ENCODE measurements at regions not wholly inside any gene's neighbourhood (a gene's known extent, or its start where the extent isn't known, plus 50 kb on each side); places are given as distances from the start of the nearest gene placed in this dataset.

DNA sequence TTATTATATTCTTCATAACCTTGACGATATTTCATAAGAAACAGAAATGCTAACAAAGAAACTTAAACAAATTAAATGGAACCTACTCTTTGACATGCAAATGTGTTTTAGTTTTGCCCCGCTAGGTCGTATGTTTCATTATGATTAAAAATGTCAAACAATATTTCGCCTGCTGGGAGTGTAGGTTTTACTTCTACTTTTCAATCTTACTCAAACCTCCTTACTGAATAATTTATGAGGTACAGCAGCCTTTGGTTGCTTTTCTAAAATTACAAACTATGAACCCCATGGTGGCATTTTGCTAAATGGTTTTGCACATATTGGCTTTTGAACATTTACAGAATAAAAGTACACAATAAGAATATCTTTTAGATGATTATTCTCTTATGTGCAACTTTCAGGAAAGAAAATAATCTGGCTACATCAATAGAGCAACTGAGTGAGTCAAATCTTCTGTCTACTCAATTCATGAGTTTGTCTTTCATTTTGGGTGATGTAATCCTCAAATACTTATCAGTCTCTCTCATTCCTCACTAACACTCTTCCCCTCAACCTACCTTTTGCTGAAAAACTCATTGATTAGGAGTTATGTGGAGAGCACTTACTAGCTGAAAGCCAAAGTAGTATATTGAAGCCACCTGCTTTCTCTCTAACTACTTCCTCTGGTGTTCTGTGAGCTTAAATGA is 1226.4 kb downstream of the XPNPEP1 start:
- TF ChIP-seq, protein P1, sequence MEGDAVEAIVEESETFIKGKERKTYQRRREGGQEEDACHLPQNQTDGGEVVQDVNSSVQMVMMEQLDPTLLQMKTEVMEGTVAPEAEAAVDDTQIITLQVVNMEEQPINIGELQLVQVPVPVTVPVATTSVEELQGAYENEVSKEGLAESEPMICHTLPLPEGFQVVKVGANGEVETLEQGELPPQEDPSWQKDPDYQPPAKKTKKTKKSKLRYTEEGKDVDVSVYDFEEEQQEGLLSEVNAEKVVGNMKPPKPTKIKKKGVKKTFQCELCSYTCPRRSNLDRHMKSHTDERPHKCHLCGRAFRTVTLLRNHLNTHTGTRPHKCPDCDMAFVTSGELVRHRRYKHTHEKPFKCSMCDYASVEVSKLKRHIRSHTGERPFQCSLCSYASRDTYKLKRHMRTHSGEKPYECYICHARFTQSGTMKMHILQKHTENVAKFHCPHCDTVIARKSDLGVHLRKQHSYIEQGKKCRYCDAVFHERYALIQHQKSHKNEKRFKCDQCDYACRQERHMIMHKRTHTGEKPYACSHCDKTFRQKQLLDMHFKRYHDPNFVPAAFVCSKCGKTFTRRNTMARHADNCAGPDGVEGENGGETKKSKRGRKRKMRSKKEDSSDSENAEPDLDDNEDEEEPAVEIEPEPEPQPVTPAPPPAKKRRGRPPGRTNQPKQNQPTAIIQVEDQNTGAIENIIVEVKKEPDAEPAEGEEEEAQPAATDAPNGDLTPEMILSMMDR (IDR thresholded peaks at IDR 0.05; ENCODE audit: insufficient read depth, low read length, poor library complexity, severe bottlenecking) = no peak
- DNase-seq (ENCODE audit: low read depth) = no peak
- Histone ChIP-seq H3K4me3 (ENCODE audit: low read depth, low read length) (no peak overlapping the region), H3K36me3 (ENCODE audit: control insufficient read depth, insufficient read depth, low read length) (no peaks in the 10 kb centered on the region), H3K27me3 (ENCODE audit: control insufficient read depth, insufficient read depth, low read length) (no peaks in the 10 kb centered on the region)

DNA sequence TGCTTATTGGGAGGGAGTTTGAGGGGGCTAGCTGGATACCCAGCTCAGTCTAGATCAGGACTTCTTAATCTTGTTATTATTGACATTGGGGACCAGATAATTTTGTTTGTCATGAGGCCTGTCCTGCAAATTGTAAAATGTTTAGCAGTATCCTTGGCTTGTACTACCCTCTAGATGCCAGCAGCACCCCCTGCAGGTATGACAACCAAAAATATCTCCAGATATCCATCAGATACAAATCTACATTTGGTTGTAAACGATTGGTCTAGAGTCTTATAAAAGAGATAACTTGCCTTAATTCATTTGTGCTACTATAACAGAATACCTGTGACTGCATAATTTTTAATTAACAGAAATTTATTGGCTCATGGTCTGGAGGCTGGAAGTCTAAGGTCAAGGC is 1232.2 kb downstream of the XPNPEP1 start:
- no peak overlapping the region for H3K4me3 ChIP-seq (ENCODE audit: low read depth, low read length)
- no peaks in the 10 kb centered on the region for H3K27me3 ChIP-seq (ENCODE audit: control insufficient read depth, insufficient read depth, low read length)
- H3K36me3 ChIP-seq (ENCODE audit: control insufficient read depth, insufficient read depth, low read length) = no peaks in the 10 kb centered on the region
- TF ChIP-seq, protein P1 (IDR thresholded peaks at IDR 0.05; ENCODE audit: insufficient read depth, low read length, poor library complexity, severe bottlenecking) = no peak
- DNase-seq (ENCODE audit: low read depth) = no peak

DNA sequence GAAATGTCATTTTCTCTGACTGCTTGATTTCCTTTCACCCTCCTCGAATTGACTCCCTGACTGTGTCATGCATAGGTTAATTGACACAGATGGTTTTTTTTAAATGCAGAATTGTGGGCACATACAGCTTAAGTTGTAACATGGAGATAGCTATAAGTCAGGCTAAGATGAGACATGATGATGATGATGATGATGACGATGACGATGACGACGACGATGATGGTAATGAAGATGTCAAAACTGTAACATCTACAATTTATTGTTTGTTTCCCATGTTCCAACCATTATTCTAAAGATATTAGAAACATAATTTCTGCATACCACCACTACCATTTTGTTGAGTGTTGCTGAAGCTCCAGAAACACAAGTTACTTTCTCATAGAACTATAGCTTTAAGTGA is 1232.8 kb downstream of the XPNPEP1 start:
- no peak for DNase-seq (ENCODE audit: low read depth)
- TF ChIP-seq, protein P1 (IDR thresholded peaks at IDR 0.05; ENCODE audit: insufficient read depth, low read length, poor library complexity, severe bottlenecking) = no peak
- H3K27me3 ChIP-seq (ENCODE audit: control insufficient read depth, insufficient read depth, low read length) = no peaks in the 10 kb centered on the region
- no peak overlapping the region for H3K4me3 ChIP-seq (ENCODE audit: low read depth, low read length)
- no peaks in the 10 kb centered on the region for H3K36me3 ChIP-seq (ENCODE audit: control insufficient read depth, insufficient read depth, low read length)

DNA sequence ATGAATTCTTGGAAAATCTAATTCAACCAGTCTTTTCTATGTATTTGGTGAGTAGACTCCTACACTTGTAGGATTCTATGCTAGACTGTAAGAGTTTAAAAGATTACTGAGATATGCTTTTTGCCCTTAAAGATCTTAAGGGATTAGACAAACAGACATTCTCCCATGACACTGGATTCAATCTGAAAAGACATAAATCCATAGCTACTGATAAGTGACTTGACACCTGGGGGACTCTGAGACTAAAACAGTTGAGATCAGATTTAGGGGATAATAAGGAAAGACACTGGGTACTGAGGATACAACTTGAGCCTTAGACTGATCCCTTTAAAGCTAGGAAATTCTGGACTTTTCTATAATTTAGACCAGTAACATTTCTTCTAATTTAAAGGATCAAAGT is 1233.4 kb downstream of the XPNPEP1 start:
- Histone ChIP-seq H3K27me3 (ENCODE audit: control insufficient read depth, insufficient read depth, low read length) (no peaks in the 10 kb centered on the region), H3K36me3 (ENCODE audit: control insufficient read depth, insufficient read depth, low read length) (no peaks in the 10 kb centered on the region), H3K4me3 (ENCODE audit: low read depth, low read length) (no peak overlapping the region)
- TF ChIP-seq, protein P1 (IDR thresholded peaks at IDR 0.05; ENCODE audit: insufficient read depth, low read length, poor library complexity, severe bottlenecking) = no peak
- DNase-seq (ENCODE audit: low read depth) = no peak

DNA sequence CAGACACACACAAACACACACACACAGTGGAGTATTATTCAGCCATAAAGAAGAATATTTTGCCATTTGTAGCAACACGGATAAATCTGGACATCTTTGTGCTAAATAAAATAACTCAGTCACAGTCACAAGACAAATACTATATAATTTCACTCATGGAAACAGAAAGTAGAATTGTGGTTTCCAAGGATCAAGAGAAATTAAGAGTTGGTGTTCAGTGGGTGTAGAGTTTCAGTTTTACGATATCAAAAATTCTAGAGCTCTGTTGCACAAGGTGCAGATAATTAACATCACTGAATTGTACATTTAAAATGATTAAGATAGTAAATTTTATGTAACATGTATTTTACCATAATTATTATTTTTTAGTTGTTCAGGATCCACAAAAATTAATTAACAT is 1235.0 kb downstream of the XPNPEP1 start:
- DNase-seq (ENCODE audit: low read depth) = no peak
- H3K36me3 ChIP-seq (ENCODE audit: control insufficient read depth, insufficient read depth, low read length) = no peaks in the 10 kb centered on the region
- H3K27me3 ChIP-seq (ENCODE audit: control insufficient read depth, insufficient read depth, low read length) = no peaks in the 10 kb centered on the region
- TF ChIP-seq, protein P1 (IDR thresholded peaks at IDR 0.05; ENCODE audit: insufficient read depth, low read length, poor library complexity, severe bottlenecking) = no peak
- no peak overlapping the region for H3K4me3 ChIP-seq (ENCODE audit: low read depth, low read length)
